GM23338 (cell line): ENCODE measurements at regions not wholly inside any gene's neighbourhood (a gene's known extent, or its start where the extent isn't known, plus 50 kb on each side); places are given as distances from the start of the nearest gene placed in this dataset.
A peak's percentile ranks its signal among the peaks of the same experiment; 100 is the strongest.
"Not testable (repeated sequence)": the region's sequence is repeated elsewhere in the genome, so short reads cannot be mapped to it uniquely, and the experiment has no call there.

Experiments
- ATAC-seq: fragments of 200-7000 bp; cut with Tn5 transposase; 3 replicates; pipeline ENCODE4 v1.9.1; 2020
- DNase-seq: peaks from one replicate; pipeline ENCODE4 v3.0.0-alpha.2; 2015; ENCODE audit warnings: low spot score
- H2AFZ ChIP-seq: fragments of 200-600 bp; sonication (generic); 2 replicates; pipeline ENCODE4 v1.8.0; 2016; ENCODE audit warnings: antibody characterized with exemption, mild to moderate bottlenecking, moderate library complexity
- H3F3A ChIP-seq: fragments of 200-600 bp; sonication (generic); replicated peaks from 2 replicates; pipeline ENCODE4 v1.8.0; 2017; ENCODE audit warnings: antibody characterized with exemption, mixed run types, low read depth
- H3K27ac ChIP-seq: fragments of 200-600 bp; sonication (generic); 2 replicates; pipeline ENCODE4 v1.6.1; 2016; ENCODE audit warnings: low read depth
- H3K27me3 ChIP-seq: fragments of 200-600 bp; sonication (generic); 2 replicates; pipeline ENCODE4 v1.8.0; 2016; ENCODE audit warnings: mild to moderate bottlenecking, mixed run types, moderate library complexity; ENCODE audit not compliant: insufficient read depth
- H3K36me3 ChIP-seq: fragments of 200-600 bp; sonication (generic); 2 replicates; pipeline ENCODE4 v1.8.0; 2016; ENCODE audit warnings: mild to moderate bottlenecking; ENCODE audit not compliant: insufficient read depth
- H3K4me1 ChIP-seq: fragments of 200-600 bp; sonication (generic); 2 replicates; pipeline ENCODE4 v1.8.0; 2016; ENCODE audit warnings: mild to moderate bottlenecking, moderate library complexity; ENCODE audit not compliant: insufficient read depth
- H3K4me2 ChIP-seq: fragments of 200-600 bp; sonication (generic); 2 replicates; pipeline ENCODE4 v1.7.1; 2017; ENCODE audit warnings: mixed run types
- H3K4me3 ChIP-seq: fragments of 200-600 bp; sonication (generic); 2 replicates; pipeline ENCODE4 v1.6.1; 2016; ENCODE audit warnings: mixed run types
- H3K79me2 ChIP-seq: fragments of 200-600 bp; sonication (generic); replicated peaks from 2 replicates; pipeline ENCODE4 v1.8.0; 2017; ENCODE audit warnings: mild to moderate bottlenecking; ENCODE audit not compliant: insufficient read depth
- H3K9me2 ChIP-seq: fragments of 200-600 bp; sonication (generic); 2 replicates; pipeline ENCODE4 v1.8.0; 2017; ENCODE audit not compliant: insufficient read depth
- H4K20me1 ChIP-seq: fragments of 200-600 bp; sonication (generic); replicated peaks from 2 replicates; pipeline ENCODE4 v1.8.0; 2017; ENCODE audit warnings: mild to moderate bottlenecking; ENCODE audit not compliant: insufficient read depth
- H3K27ac Mint-ChIP-seq: 2 replicates; pipeline ENCODE4 v1.8.0; 2020; ENCODE audit warnings: inconsistent platforms, mild to moderate bottlenecking, moderate library complexity, mixed read lengths
- H3K27me3 Mint-ChIP-seq: 3 replicates; pipeline ENCODE4 v1.8.0; 2022; ENCODE audit warnings: low read depth, mild to moderate bottlenecking, moderate library complexity, mixed read lengths, inconsistent platforms; ENCODE audit not compliant: insufficient read depth, poor library complexity
- H3K36me3 Mint-ChIP-seq: 3 replicates; pipeline ENCODE4 v1.8.0; 2021; ENCODE audit warnings: low read depth, mild to moderate bottlenecking, inconsistent platforms, moderate library complexity, mixed read lengths
- H3K4me1 Mint-ChIP-seq: 3 replicates; pipeline ENCODE4 v1.8.0; 2020; ENCODE audit warnings: mild to moderate bottlenecking, inconsistent platforms, mixed read lengths
- H3K4me3 Mint-ChIP-seq: 3 replicates; pipeline ENCODE4 v1.8.0; 2021; ENCODE audit warnings: moderate library complexity, mild to moderate bottlenecking, inconsistent platforms, mixed read lengths
- H3K9me3 Mint-ChIP-seq: 3 replicates; pipeline ENCODE4 v1.8.0; 2020; ENCODE audit warnings: moderate library complexity, mild to moderate bottlenecking, inconsistent platforms, mixed read lengths
- CREB1 ChIP-seq: fragments of 250-450 bp; sonication (Bioruptor Pico); IDR thresholded peaks from 2 replicates; pipeline ENCODE4 v1.5.0; 2020; ENCODE audit warnings: low read depth, mild to moderate bottlenecking, moderate library complexity
- EZH2 ChIP-seq: fragments of 200-600 bp; sonication (generic); IDR thresholded peaks from one replicate; pipeline ENCODE4 v1.8.0; 2017; ENCODE audit warnings: antibody characterized with exemption, mild to moderate bottlenecking, low read depth; ENCODE audit not compliant: unreplicated experiment
- EZH2phosphoT487 ChIP-seq: fragments of 200-600 bp; sonication (generic); IDR thresholded peaks from one replicate; pipeline ENCODE4 v1.8.1; 2018; ENCODE audit warnings: antibody characterized with exemption; ENCODE audit not compliant: unreplicated experiment
- JUNB ChIP-seq: IDR thresholded peaks from one replicate; pipeline ENCODE4 v1.6.1; 2016; ENCODE audit warnings: antibody characterized with exemption; ENCODE audit not compliant: unreplicated experiment
- NANOG ChIP-seq: IDR thresholded peaks from 2 replicates; pipeline ENCODE4 v1.6.1; 2016; ENCODE audit warnings: antibody characterized with exemption, borderline replicate concordance
- POLR2AphosphoS5 ChIP-seq: IDR thresholded peaks from 2 replicates; pipeline ENCODE4 v1.6.1; 2016; ENCODE audit warnings: antibody characterized with exemption, low read depth
- STAT1 ChIP-seq: IDR thresholded peaks from one replicate; pipeline ENCODE4 v1.6.1; 2016; ENCODE audit warnings: antibody characterized with exemption; ENCODE audit not compliant: unreplicated experiment
- ZNF114 ChIP-seq: fragments of 250-450 bp; sonication (Bioruptor Pico); IDR thresholded peaks from 2 replicates; pipeline ENCODE4 v1.5.0; 2020; ENCODE audit warnings: mild to moderate bottlenecking, moderate library complexity
- ZNF331 ChIP-seq: fragments of 250-450 bp; sonication (Bioruptor Pico); IDR thresholded peaks from 2 replicates; pipeline ENCODE4 v1.5.0; 2020; ENCODE audit warnings: low read depth, mild to moderate bottlenecking, moderate library complexity
- TF ChIP-seq, protein P1 (sequence below): IDR thresholded peaks from 2 replicates; pipeline ENCODE4 v1.6.1; 2016; ENCODE audit warnings: antibody characterized with exemption

- H3K4me1 ChIP-seq, H3K27ac ChIP-seq, H3F3A ChIP-seq, H3K4me3 Mint-ChIP-seq, H3K9me2 ChIP-seq, ATAC-seq, H3K27ac Mint-ChIP-seq, H4K20me1 ChIP-seq, H3K36me3 Mint-ChIP-seq, H2AFZ ChIP-seq, H3K79me2 ChIP-seq, H3K4me3 ChIP-seq, H3K27me3 ChIP-seq, H3K36me3 ChIP-seq, DNase-seq, H3K27me3 Mint-ChIP-seq, H3K4me2 ChIP-seq, H3K9me3 Mint-ChIP-seq: not testable (repeated sequence)
- H3K4me1 Mint-ChIP-seq: peaks cover 10% of the 10 kb centered on the region; the same call in 2 of the 3 replicates
These were observed 69.5 kb downstream of the MDH2 start for GRCh38 chr7:76117306-76117991.

DNA sequence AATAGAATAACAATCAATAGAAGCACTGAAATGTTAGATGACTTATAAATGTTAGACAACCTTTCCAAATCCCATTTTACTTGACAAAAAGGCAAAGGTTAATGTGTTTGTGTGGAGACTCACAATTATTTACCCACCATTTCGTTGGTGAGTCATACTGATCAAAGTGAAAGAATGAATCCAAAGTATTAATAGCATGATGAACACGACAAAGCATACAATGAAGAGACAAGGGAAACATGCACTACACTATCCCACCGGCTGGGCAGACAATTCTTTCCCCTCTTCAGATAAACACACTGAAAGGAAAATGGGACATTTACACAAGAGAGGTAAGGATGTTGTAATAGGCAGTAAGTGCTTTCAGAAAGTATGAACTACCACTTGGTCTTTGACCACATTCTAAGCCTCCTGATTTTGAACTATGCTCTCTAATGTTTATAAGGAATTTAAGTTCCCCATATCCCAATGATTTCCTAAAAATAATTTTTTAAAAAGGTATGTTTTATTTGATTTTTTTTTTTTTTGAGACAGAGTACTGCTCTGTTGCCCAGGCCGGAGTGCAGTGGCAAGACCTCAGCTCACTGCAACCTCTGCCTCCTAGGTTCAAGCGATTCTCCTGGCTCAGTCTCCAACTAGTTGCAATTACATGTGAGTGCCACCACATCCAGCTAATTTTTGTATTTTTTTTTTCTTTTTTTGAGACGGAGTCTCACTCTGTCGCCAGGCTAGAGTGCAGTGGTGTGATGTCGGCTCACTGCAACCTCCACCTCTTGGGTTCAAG, 70.5 kb downstream of the MDH2 start:
- not testable (repeated sequence) for H3K4me3 Mint-ChIP-seq, H3K27ac ChIP-seq, H3K79me2 ChIP-seq, H3K27me3 Mint-ChIP-seq, H2AFZ ChIP-seq, H3K4me1 ChIP-seq, H3K27ac Mint-ChIP-seq, DNase-seq, H3K4me2 ChIP-seq, H3F3A ChIP-seq, H3K36me3 ChIP-seq, H4K20me1 ChIP-seq, H3K9me2 ChIP-seq, ATAC-seq, H3K36me3 Mint-ChIP-seq, H3K9me3 Mint-ChIP-seq, H3K4me3 ChIP-seq, H3K27me3 ChIP-seq, H3K4me1 Mint-ChIP-seq

DNA sequence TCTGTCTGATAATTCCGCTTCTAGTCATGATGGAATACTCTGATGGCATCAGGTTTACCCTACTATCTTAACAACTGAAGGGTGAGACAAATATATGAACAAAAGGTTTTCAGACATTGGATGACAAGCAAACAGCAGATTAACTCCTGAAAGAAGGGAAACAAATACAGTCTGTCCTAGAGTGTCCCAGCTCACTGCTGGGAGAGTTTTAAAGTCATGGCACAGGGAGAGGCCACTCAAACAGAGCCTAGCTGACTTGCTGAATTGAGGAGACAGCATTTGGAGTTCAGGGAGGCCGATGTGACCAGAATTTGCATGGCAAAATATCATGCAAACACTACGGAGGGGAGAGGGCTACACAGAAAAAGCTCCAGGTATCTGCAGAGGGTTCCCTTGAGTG, 73.1 kb downstream of the MDH2 start:
- Histone ChIP-seq H3K4me2 (no peak overlapping the region), H3K27ac (no peak overlapping the region), H3K9me2 (no peaks in the 10 kb centered on the region), H3K36me3 (no peaks in the 10 kb centered on the region), H3K4me1 (no peaks in the 10 kb centered on the region), H3K4me3 (no peak overlapping the region), H4K20me1 (no peaks in the 10 kb centered on the region), H3K79me2 (no peaks in the 10 kb centered on the region), H2AFZ (no peak overlapping the region), H3K27me3 (no peaks in the 10 kb centered on the region), H3F3A (no peaks in the 10 kb centered on the region)
- Mint-ChIP-seq H3K27ac (no peak overlapping the region), H3K4me1 (peaks cover 4% of the 10 kb centered on the region; the same call in 1 of the 3 replicates), H3K4me3 (no peak overlapping the region), H3K27me3 (peaks cover 4% of the 10 kb centered on the region), H3K9me3 (no peaks in the 10 kb centered on the region), H3K36me3 (no peaks in the 10 kb centered on the region)
- ATAC-seq (no peak; the same call in 2 of the 3 replicates), DNase-seq (no peak)
- TF ChIP-seq JUNB (no peak), EZH2 (no peak)

- Mint-ChIP-seq H3K4me3 (no peak overlapping the region), H3K27ac (no peak overlapping the region), H3K27me3 (peaks cover 4% of the 10 kb centered on the region), H3K36me3 (no peaks in the 10 kb centered on the region), H3K4me1 (peaks cover 4% of the 10 kb centered on the region; the same call in 1 of the 3 replicates), H3K9me3 (no peaks in the 10 kb centered on the region)
- Histone ChIP-seq H3K4me1 (no peaks in the 10 kb centered on the region), H3K4me2 (no peak overlapping the region), H3K4me3 (no peak overlapping the region), H3K27ac (0 out of 2 replicates have a peak overlapping the region, but pooled peaks have one; percentile 15), H3K27me3 (no peaks in the 10 kb centered on the region), H3K36me3 (no peaks in the 10 kb centered on the region), H3F3A (no peaks in the 10 kb centered on the region), H3K9me2 (no peaks in the 10 kb centered on the region), H2AFZ (no peak overlapping the region), H3K79me2 (no peaks in the 10 kb centered on the region), H4K20me1 (no peaks in the 10 kb centered on the region; the same call in 1 of the 2 replicates)
- DNase-seq (no peak), ATAC-seq (no peak)
- TF ChIP-seq, protein P1, sequence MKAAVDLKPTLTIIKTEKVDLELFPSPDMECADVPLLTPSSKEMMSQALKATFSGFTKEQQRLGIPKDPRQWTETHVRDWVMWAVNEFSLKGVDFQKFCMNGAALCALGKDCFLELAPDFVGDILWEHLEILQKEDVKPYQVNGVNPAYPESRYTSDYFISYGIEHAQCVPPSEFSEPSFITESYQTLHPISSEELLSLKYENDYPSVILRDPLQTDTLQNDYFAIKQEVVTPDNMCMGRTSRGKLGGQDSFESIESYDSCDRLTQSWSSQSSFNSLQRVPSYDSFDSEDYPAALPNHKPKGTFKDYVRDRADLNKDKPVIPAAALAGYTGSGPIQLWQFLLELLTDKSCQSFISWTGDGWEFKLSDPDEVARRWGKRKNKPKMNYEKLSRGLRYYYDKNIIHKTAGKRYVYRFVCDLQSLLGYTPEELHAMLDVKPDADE: no peak
- TF ChIP-seq NANOG (no peak), ZNF114 (CRISPR knock-in tag) (no peak), EZH2phosphoT487 (no peak), JUNB (no peak), CREB1 (CRISPR knock-in tag) (no peak), ZNF331 (CRISPR knock-in tag) (no peak), EZH2 (no peak), STAT1 (no peak), POLR2AphosphoS5 (no peak)
These were observed 74.8 kb downstream of the MDH2 start for GRCh38 chr7:76122516-76123239.
